ENCODE measurements at regions not wholly inside any gene's neighbourhood (a gene's known extent, or its start where the extent isn't known, plus 50 kb on each side); places are given as distances from the start of the nearest gene placed in this dataset.
"Not testable (repeated sequence)": the region's sequence is repeated elsewhere in the genome, so short reads cannot be mapped to it uniquely, and the experiment has no call there.

DNA sequence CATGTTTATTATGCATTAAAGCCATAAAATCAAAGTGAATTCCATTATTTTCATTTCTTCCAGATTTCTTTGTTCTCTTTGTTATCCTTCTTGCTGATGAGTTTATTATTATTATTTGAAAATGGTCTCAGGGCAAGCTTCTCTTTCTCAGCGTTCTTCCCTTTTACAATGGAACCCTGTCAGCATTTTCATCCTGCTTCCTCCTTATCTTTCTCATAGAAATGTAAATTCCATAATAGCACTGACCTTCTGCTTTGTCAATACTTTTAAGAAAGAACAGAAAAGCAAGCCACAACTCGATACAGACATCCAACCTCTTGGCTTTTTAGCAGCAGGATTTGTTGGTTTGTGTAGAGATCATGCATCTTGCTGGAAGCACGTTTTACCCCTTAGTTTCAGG is 114.0 kb upstream of the BASP1 start:
- H3K4me3 Mint-ChIP-seq (ENCODE audit: unreplicated experiment): no peak overlapping the region
- no peaks in the 10 kb centered on the region for H3K9me3 Mint-ChIP-seq (ENCODE audit: unreplicated experiment)
- DNase-seq: no peak
- H3K27me3 Mint-ChIP-seq (ENCODE audit: unreplicated experiment): peaks cover 1% of the 10 kb centered on the region
- TF ChIP-seq, protein P1, sequence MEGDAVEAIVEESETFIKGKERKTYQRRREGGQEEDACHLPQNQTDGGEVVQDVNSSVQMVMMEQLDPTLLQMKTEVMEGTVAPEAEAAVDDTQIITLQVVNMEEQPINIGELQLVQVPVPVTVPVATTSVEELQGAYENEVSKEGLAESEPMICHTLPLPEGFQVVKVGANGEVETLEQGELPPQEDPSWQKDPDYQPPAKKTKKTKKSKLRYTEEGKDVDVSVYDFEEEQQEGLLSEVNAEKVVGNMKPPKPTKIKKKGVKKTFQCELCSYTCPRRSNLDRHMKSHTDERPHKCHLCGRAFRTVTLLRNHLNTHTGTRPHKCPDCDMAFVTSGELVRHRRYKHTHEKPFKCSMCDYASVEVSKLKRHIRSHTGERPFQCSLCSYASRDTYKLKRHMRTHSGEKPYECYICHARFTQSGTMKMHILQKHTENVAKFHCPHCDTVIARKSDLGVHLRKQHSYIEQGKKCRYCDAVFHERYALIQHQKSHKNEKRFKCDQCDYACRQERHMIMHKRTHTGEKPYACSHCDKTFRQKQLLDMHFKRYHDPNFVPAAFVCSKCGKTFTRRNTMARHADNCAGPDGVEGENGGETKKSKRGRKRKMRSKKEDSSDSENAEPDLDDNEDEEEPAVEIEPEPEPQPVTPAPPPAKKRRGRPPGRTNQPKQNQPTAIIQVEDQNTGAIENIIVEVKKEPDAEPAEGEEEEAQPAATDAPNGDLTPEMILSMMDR (IDR thresholded peaks at IDR 0.05; ENCODE audit: partially characterized antibody, unreplicated experiment): no peak
- no peaks in the 10 kb centered on the region for H3K4me1 Mint-ChIP-seq (ENCODE audit: low read depth, unreplicated experiment)
- H3K36me3 Mint-ChIP-seq (ENCODE audit: unreplicated experiment): no peaks in the 10 kb centered on the region
- H3K27ac Mint-ChIP-seq (ENCODE audit: unreplicated experiment): no peak overlapping the region

DNA sequence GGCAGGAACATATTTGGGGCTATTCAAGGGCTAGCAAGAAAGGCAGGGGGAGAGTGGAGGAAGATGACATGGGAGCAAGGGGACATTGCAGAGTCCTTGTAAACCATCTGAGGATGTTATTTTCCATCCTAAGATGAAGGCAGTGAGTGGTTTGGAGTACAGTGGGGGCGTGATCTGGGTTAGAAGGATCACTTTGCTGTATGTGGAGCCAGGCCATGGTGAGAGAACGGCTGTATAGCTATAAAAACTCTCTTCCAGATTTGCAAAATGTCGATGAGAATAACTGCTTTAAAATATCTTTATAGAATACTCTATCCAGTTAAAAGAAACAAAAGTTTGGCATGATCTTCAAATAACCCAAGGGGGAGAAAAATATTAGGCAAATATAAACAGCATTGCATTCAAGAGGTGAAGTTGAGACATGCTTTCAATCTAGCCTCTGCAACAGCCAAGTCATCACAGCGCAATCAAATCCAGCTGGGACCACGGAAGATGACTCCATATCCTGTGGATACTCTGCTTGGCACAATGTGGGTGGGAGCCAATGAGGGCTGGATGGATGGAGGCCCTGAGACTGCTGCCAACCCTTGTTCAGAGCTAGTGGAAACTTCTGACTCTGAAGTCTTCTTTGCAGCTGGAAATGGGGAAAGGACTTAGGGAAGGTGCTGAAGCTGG is 111.5 kb upstream of the BASP1 start:
- DNase-seq: no peak
- H3K9me3 Mint-ChIP-seq (ENCODE audit: unreplicated experiment): no peaks in the 10 kb centered on the region
- TF ChIP-seq, protein P1 (IDR thresholded peaks at IDR 0.05; ENCODE audit: partially characterized antibody, unreplicated experiment): no peak
- no peak overlapping the region for H3K27ac Mint-ChIP-seq (ENCODE audit: unreplicated experiment)
- H3K36me3 Mint-ChIP-seq (ENCODE audit: unreplicated experiment): no peaks in the 10 kb centered on the region
- H3K4me3 Mint-ChIP-seq (ENCODE audit: unreplicated experiment): no peak overlapping the region
- H3K4me1 Mint-ChIP-seq (ENCODE audit: low read depth, unreplicated experiment): no peaks in the 10 kb centered on the region
- peaks cover 1% of the 10 kb centered on the region for H3K27me3 Mint-ChIP-seq (ENCODE audit: unreplicated experiment)

DNA sequence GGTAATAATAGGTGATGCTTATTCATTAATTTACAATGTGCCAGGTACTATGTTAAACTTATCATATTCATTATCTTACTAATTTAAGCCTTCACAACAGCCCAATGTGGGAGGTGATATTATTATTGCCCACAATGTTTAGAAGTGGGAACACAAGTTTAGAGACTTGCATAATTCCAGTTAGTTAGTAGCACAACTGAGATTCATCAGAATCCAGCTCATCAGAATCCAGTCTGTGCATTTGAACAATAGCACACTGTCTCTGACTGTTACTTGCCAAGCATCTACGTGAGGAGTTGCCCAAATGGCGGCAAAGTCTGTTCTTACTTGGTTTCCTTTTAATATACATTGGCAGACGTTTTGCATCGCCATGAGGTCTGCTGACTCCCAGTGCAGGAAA is 110.9 kb upstream of the BASP1 start:
- Mint-ChIP-seq H3K4me3 (ENCODE audit: unreplicated experiment) (no peak overlapping the region), H3K9me3 (ENCODE audit: unreplicated experiment) (no peaks in the 10 kb centered on the region), H3K27ac (ENCODE audit: unreplicated experiment) (no peak overlapping the region), H3K27me3 (ENCODE audit: unreplicated experiment) (peaks cover 1% of the 10 kb centered on the region), H3K4me1 (ENCODE audit: low read depth, unreplicated experiment) (no peaks in the 10 kb centered on the region), H3K36me3 (ENCODE audit: unreplicated experiment) (no peaks in the 10 kb centered on the region)
- TF ChIP-seq, protein P1 (IDR thresholded peaks at IDR 0.05; ENCODE audit: partially characterized antibody, unreplicated experiment): no peak
- DNase-seq: no peak

DNA sequence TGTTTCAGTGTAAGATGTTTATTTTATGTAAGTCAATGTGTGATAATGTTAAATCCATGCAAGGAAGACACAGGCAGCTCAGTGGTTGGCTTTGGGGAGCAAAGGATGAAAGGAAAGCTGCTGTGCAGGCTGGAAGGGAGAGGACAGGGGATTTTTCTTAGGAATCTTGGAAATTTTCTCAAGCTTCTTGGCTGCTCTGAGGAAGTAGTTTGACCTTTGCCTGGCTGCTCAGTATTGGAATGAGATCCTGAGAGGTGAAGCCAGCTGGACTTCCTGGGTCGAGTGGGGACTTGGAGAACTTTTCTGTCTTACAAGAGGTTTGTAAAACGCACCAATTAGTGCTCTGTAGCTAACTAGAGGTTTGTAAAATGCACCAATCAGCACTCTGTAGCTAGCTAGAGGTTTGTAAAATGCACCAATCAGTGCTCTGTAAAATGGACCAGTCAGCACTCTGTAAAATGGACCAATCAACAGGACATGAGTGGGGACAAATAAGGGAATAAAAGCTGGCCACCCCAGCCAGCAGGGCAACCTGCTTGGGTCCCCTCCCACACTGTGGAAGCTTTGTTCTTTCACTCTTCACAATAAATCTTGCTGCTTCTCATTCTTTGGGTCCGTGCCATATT is 105.2 kb upstream of the BASP1 start:
- H3K4me3 Mint-ChIP-seq (ENCODE audit: unreplicated experiment); H3K4me1 Mint-ChIP-seq (ENCODE audit: low read depth, unreplicated experiment); DNase-seq; H3K27me3 Mint-ChIP-seq (ENCODE audit: unreplicated experiment); H3K27ac Mint-ChIP-seq (ENCODE audit: unreplicated experiment); H3K36me3 Mint-ChIP-seq (ENCODE audit: unreplicated experiment); H3K9me3 Mint-ChIP-seq (ENCODE audit: unreplicated experiment): not testable (repeated sequence)

DNA sequence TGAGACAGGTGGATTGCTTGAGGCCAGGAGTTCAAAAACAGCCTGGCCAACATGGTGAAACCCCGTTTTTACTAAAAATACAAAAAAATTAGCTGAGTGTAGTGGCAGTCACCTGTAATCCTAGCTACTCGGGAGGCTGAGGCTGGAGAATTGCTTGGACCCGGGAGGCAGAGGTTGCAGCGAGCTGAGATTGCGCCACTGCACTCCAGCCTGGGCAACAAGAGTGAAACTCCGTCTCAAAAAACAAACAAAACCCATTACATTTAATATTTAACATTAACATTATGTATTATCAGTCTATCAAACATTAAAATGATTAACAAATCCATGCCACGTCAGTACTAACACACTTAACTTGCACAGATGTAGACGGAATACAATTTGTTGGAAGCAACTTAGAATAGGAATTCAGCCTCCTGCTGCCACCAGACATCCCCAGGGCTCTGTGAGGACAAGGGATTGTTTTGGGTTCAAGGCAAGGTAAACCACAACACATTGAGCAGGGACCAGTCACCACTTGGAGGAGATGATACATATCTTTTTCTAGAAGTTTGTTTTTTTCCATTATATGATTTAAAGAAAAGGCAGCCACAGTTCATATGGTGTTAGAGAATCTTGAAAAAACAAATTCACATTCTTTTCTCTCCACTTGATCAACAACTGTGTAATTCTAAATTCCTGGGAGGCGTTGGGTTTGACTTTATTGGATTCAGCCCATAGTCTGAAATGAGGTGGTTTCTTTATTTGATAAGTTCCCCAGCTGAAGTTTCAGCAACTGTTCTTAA is 104.1 kb upstream of the BASP1 start:
- TF ChIP-seq, protein P1 (IDR thresholded peaks at IDR 0.05; ENCODE audit: partially characterized antibody, unreplicated experiment): no peak
- peaks cover 3% of the 10 kb centered on the region for H3K27me3 Mint-ChIP-seq (ENCODE audit: unreplicated experiment)
- no peaks in the 10 kb centered on the region for H3K4me1 Mint-ChIP-seq (ENCODE audit: low read depth, unreplicated experiment)
- DNase-seq: no peak
- H3K27ac Mint-ChIP-seq (ENCODE audit: unreplicated experiment): no peak overlapping the region
- H3K36me3 Mint-ChIP-seq (ENCODE audit: unreplicated experiment): no peaks in the 10 kb centered on the region
- no peak overlapping the region for H3K4me3 Mint-ChIP-seq (ENCODE audit: unreplicated experiment)
- H3K9me3 Mint-ChIP-seq (ENCODE audit: unreplicated experiment): no peaks in the 10 kb centered on the region

All from glutamatergic neuron (in vitro differentiated cells).